IgD-negative memory B cell (primary cell): ENCODE measurements at regions not wholly inside any gene's neighbourhood (a gene's known extent, or its start where the extent isn't known, plus 50 kb on each side); places are given as distances from the start of the nearest gene placed in this dataset.

Experiments
- H3K27ac Mint-ChIP-seq, 3 donors: one replicate each; pipeline ENCODE4 v1.8.0; 2020 to 2022; ENCODE audit warnings: mild to moderate bottlenecking in 3 of 3, mixed read lengths in 3 of 3, moderate library complexity in 1 of 3
- H3K27me3 Mint-ChIP-seq: one replicate; pipeline ENCODE4 v1.8.0; 2021; ENCODE audit warnings: mixed read lengths
- H3K36me3 Mint-ChIP-seq: one replicate; pipeline ENCODE4 v1.8.0; 2020; ENCODE audit warnings: mild to moderate bottlenecking, mixed read lengths
- H3K4me1 Mint-ChIP-seq, 3 donors: one replicate each; pipeline ENCODE4 v1.8.0; 2020 to 2022; ENCODE audit warnings: mixed read lengths in 3 of 3, mild to moderate bottlenecking in 1 of 3
- H3K4me3 Mint-ChIP-seq, 4 donors: one replicate each; pipeline ENCODE4 v1.8.0; 2020 to 2022; ENCODE audit warnings: mild to moderate bottlenecking in 4 of 4, mixed read lengths in 4 of 4, moderate library complexity in 3 of 4
- H3K9me3 Mint-ChIP-seq, 3 donors: one replicate each; pipeline ENCODE4 v1.8.0; 2020 to 2021; ENCODE audit warnings: mixed read lengths in 3 of 3, mild to moderate bottlenecking in 1 of 3

DNA sequence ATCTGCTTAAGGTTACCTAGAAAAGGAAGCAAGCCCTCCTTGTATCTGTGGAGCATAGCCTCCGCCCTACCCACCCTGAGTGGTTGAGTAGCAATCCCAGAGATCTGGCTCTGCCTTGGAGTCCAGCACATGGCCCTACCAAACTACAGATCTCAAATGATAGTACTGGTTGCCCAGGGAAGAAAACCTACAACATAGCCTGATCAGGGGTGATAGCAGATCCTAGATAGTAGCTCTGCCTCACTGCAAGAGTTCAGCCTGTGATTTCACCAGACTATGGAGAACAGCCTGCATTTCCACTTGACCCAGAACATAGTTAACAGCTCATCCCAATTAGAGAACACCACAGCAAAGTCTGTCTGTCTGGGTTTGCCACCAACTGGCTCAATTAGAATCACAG, 279.5 kb downstream of the ETNK1 start:
- Mint-ChIP-seq H3K27me3 (peaks cover 1% of the 10 kb centered on the region), H3K9me3 (peaks cover 0 to 5% (median 4%) of the 10 kb centered on the region in 3 donors), H3K36me3 (peaks cover 2% of the 10 kb centered on the region), H3K4me3 (no peak overlapping the region), H3K27ac (no peak overlapping the region), H3K4me1 (peaks cover 0 to 1% (median 0%) of the 10 kb centered on the region in 3 donors)

DNA sequence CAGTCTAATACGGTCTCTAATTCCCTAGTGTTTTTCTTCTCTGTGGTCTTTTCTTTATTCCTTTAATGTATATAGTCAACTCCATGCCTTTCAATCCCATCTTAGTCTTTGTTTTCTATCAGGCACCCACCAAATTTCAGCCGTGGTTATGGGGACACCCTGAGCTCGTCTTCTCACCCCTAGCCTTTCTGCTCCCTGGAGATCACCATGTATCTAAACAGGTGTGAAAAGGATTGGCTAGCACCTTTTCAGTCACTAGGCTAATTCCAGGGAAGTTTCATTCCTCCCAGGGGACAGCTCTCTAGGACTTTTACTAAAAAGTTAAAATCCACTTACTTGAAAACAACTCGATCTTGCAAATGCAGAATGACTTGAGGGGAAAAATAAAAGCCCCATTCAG, 291.3 kb downstream of the ETNK1 start:
- no peak overlapping the region for H3K4me3 Mint-ChIP-seq
- no peak overlapping the region for H3K27ac Mint-ChIP-seq
- no peaks in the 10 kb centered on the region for H3K9me3 Mint-ChIP-seq
- H3K36me3 Mint-ChIP-seq: no peaks in the 10 kb centered on the region
- H3K4me1 Mint-ChIP-seq: no peaks in the 10 kb centered on the region
- peaks cover 5% of the 10 kb centered on the region for H3K27me3 Mint-ChIP-seq

DNA sequence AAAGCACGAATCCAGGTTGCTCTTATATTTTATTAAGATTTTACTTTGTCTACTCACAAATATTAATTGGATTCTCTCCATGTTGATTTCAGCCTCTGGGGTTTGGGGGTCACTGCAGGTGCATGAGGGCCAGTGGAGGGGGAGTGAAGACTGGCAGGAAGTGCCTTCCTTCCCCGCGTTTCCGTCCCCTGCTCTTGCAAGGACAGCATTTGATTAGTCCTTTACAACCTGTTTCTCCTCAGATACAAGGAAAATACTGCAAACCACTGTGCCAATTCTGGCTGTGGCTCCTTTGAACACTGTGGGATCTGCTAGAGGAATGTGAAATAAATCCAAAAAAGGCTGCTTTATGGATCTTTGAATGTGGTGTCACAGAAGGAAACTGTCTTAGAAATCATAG, 291.8 kb downstream of the ETNK1 start:
- Mint-ChIP-seq H3K27ac (no peak overlapping the region), H3K9me3 (peaks cover 0 to 3% (median 0%) of the 10 kb centered on the region in 3 donors), H3K4me1 (no peaks in the 10 kb centered on the region), H3K4me3 (no peak overlapping the region), H3K36me3 (no peaks in the 10 kb centered on the region), H3K27me3 (peaks cover 5% of the 10 kb centered on the region)

- H3K27ac Mint-ChIP-seq: no peak overlapping the region
Measured at GRCh38 chr12:22919883-22920282, 294.9 kb downstream of the ETNK1 start.

DNA sequence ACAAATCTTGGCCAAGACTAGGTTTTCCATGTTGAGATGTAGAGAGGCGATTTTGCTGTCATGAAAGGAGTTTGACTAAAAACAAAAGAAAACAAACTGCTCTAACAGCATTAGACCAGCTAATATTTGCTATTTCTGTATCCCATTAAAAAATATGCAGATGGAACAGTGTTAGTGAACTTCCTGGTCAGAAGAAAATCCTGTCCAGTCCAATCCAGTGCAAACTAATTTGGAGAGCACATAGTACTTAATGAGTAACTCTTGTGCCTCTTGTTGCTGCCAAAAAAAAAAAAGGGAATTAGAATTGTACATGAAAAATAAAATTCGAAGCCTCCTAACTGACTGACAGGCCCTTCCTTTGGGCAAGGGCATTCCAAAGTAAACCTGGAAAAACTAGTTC, 298.8 kb downstream of the ETNK1 start:
- Mint-ChIP-seq H3K27ac (no peak overlapping the region), H3K4me1 (no peaks in the 10 kb centered on the region), H3K4me3 (no peak overlapping the region), H3K36me3 (no peaks in the 10 kb centered on the region), H3K27me3 (no peaks in the 10 kb centered on the region), H3K9me3 (peaks cover 0 to 3% (median 0%) of the 10 kb centered on the region in 3 donors)

More at GRCh38 chr12:22919883-22920282, 294.9 kb downstream of the ETNK1 start:
- H3K4me3 Mint-ChIP-seq: no peak overlapping the region
- peaks cover 2% of the 10 kb centered on the region for H3K27me3 Mint-ChIP-seq
- no peaks in the 10 kb centered on the region for H3K36me3 Mint-ChIP-seq
- peaks cover 0 to 3% (median 0%) of the 10 kb centered on the region in 3 donors for H3K9me3 Mint-ChIP-seq
- no peaks in the 10 kb centered on the region for H3K4me1 Mint-ChIP-seq

DNA sequence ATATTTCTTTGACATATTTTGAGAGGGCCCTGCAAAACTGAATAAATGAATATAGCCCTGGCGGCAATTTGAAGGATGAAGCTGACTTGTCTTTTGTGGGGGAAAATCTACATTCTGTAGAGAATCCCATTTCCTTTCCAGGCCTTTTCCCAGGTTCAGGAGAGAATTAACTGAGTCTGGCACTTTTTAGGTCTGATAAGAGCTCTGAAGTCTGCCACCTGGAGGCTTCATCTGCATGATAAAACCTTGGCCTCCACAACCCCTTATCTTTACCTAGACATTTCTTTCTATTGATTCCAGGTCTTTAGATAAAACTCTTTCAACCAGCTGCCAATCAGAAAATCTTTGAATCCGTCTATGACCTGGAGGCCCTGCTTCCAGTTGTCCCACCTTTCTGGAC, 299.4 kb downstream of the ETNK1 start:
- Mint-ChIP-seq H3K27ac (no peak overlapping the region), H3K36me3 (no peaks in the 10 kb centered on the region), H3K9me3 (peaks cover 0 to 3% (median 0%) of the 10 kb centered on the region in 3 donors), H3K4me3 (no peak overlapping the region), H3K4me1 (no peaks in the 10 kb centered on the region), H3K27me3 (no peaks in the 10 kb centered on the region)

GRCh38 chr12:22925623-22926022, 300.7 kb downstream of the ETNK1 start:
- H3K4me3 Mint-ChIP-seq: no peak overlapping the region
- H3K4me1 Mint-ChIP-seq: no peaks in the 10 kb centered on the region
- H3K27me3 Mint-ChIP-seq: no peaks in the 10 kb centered on the region
- H3K9me3 Mint-ChIP-seq: peaks cover 0 to 3% (median 0%) of the 10 kb centered on the region in 3 donors
- no peaks in the 10 kb centered on the region for H3K36me3 Mint-ChIP-seq
- no peak overlapping the region for H3K27ac Mint-ChIP-seq

DNA sequence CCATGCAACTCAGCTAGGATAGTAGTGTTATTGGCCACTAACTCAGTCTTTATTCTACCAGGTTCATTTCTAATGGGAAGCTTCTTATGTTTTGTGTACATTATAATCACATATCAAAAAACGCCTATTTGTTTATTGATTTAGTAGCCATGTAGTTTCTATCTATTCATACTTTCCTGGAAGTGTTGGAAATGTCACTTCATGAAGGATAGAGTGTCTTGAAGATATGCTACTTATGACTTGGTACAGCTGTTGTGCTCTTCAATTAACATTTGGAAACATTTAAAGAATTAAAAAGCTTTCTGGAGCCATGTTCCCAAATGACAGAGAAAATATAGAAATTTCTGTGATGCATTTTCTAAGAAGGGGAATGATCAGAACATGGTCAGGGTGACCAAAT, 307.5 kb downstream of the ETNK1 start:
- Mint-ChIP-seq H3K27ac (no peak overlapping the region), H3K27me3 (no peaks in the 10 kb centered on the region), H3K4me3 (no peak overlapping the region), H3K9me3 (no peaks in the 10 kb centered on the region), H3K4me1 (no peaks in the 10 kb centered on the region), H3K36me3 (no peaks in the 10 kb centered on the region)

- Mint-ChIP-seq H3K4me1 (no peaks in the 10 kb centered on the region), H3K27ac (no peak overlapping the region), H3K9me3 (peaks cover 0 to 3% (median 2%) of the 10 kb centered on the region in 3 donors), H3K27me3 (no peaks in the 10 kb centered on the region), H3K4me3 (no peak overlapping the region), H3K36me3 (no peaks in the 10 kb centered on the region)
Measured at GRCh38 chr12:22935090-22935489, 310.1 kb downstream of the ETNK1 start.

GRCh38 chr12:22935501-22935900, 310.5 kb downstream of the ETNK1 start:
- Mint-ChIP-seq H3K27ac (no peak overlapping the region), H3K27me3 (no peaks in the 10 kb centered on the region), H3K4me3 (no peak overlapping the region), H3K4me1 (no peaks in the 10 kb centered on the region), H3K9me3 (peaks cover 0 to 4% (median 2%) of the 10 kb centered on the region in 3 donors), H3K36me3 (no peaks in the 10 kb centered on the region)

DNA sequence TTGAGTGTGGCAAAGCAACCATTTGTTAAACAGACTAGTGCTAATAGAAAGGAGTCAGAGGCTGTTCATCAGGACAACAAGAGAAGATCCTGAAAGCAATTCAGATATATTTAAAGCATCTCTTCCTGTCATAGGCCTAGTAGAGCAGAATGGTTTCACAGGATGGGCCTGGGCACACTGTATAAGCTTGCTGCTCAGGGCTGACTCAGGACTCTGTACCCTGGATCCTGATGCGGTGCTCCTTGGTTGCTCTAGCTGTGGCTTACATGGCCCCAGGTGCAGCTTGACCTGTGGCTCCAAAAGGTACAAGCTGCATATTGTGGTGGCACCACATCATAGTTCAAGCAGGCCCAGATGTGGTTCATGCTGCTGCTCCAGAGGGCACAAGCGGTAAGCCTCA, 313.4 kb downstream of the ETNK1 start:
- H3K27ac Mint-ChIP-seq: no peak overlapping the region
- no peaks in the 10 kb centered on the region for H3K27me3 Mint-ChIP-seq
- H3K4me1 Mint-ChIP-seq: no peaks in the 10 kb centered on the region
- H3K4me3 Mint-ChIP-seq: no peak overlapping the region
- H3K36me3 Mint-ChIP-seq: no peaks in the 10 kb centered on the region
- peaks cover 5 to 16% (median 9%) of the 10 kb centered on the region in 3 donors for H3K9me3 Mint-ChIP-seq

- Mint-ChIP-seq H3K27me3 (peaks cover 2% of the 10 kb centered on the region), H3K36me3 (no peaks in the 10 kb centered on the region), H3K9me3 (peaks cover 0 to 3% (median 0%) of the 10 kb centered on the region in 3 donors), H3K4me1 (no peaks in the 10 kb centered on the region), H3K27ac (no peak overlapping the region), H3K4me3 (no peak overlapping the region)
Measured at GRCh38 chr12:22951206-22951605, 326.2 kb downstream of the ETNK1 start.

GRCh38 chr12:22956690-22957089, 331.7 kb downstream of the ETNK1 start:
- Mint-ChIP-seq H3K4me1 (no peaks in the 10 kb centered on the region), H3K4me3 (no peak overlapping the region), H3K9me3 (peaks cover 0 to 3% (median 0%) of the 10 kb centered on the region in 3 donors), H3K27me3 (peaks cover 2% of the 10 kb centered on the region), H3K36me3 (no peaks in the 10 kb centered on the region), H3K27ac (no peak overlapping the region)

GRCh38 chr12:22967171-22967570, 342.2 kb downstream of the ETNK1 start:
- H3K27ac Mint-ChIP-seq: no peak overlapping the region
- peaks cover 0 to 3% (median 0%) of the 10 kb centered on the region in 3 donors for H3K9me3 Mint-ChIP-seq
- H3K4me3 Mint-ChIP-seq: no peak overlapping the region
- peaks cover 2% of the 10 kb centered on the region for H3K27me3 Mint-ChIP-seq
- no peaks in the 10 kb centered on the region for H3K4me1 Mint-ChIP-seq
- no peaks in the 10 kb centered on the region for H3K36me3 Mint-ChIP-seq

- peaks cover 0 to 3% (median 0%) of the 10 kb centered on the region in 3 donors for H3K9me3 Mint-ChIP-seq
- no peak overlapping the region for H3K4me3 Mint-ChIP-seq
- H3K27ac Mint-ChIP-seq: no peak overlapping the region
Measured at GRCh38 chr12:22969521-22969920, 344.6 kb downstream of the ETNK1 start.

DNA sequence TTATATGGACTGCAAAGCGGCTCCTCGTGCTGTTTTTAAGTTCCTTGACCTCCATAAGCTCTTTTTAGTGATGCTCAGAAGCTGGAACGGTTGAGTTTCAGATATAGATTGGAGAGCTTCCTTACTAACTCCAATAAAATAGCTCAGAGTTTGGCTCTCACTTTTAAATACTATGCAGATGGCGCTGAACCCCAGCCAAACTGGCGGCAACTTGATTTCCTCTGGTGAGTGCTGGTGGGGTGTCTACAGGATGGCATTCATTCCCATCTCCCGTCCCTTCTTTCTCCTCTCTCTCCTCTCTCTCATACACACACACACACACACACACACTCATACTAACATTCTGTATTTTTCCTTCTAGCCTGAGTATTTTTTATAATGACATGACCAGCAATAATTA, 346.3 kb downstream of the ETNK1 start:
- H3K9me3 Mint-ChIP-seq: no peaks in the 10 kb centered on the region
- H3K4me1 Mint-ChIP-seq: no peaks in the 10 kb centered on the region
- no peak overlapping the region for H3K4me3 Mint-ChIP-seq
- H3K27ac Mint-ChIP-seq: no peak overlapping the region
- H3K36me3 Mint-ChIP-seq: no peaks in the 10 kb centered on the region
- H3K27me3 Mint-ChIP-seq: no peaks in the 10 kb centered on the region

More at GRCh38 chr12:22969521-22969920, 344.6 kb downstream of the ETNK1 start:
- Mint-ChIP-seq H3K27me3 (peaks cover 2% of the 10 kb centered on the region), H3K4me1 (no peaks in the 10 kb centered on the region), H3K36me3 (no peaks in the 10 kb centered on the region)
